ENCODE measurements at regions not wholly inside any gene's neighbourhood (a gene's known extent, or its start where the extent isn't known, plus 50 kb on each side); places are given as distances from the start of the nearest gene placed in this dataset.

- no peak for DNase-seq
Measured at GRCh38 chrX:49773993-49774392, 55.1 kb upstream of the PAGE4 start.

- DNase-seq: no peak
Measured at GRCh38 chrX:49767236-49767635, 61.9 kb upstream of the PAGE4 start.

- DNase-seq: no peak
Measured at GRCh38 chrX:49762175-49762720, 66.5 kb upstream of the PAGE1 start.

DNA sequence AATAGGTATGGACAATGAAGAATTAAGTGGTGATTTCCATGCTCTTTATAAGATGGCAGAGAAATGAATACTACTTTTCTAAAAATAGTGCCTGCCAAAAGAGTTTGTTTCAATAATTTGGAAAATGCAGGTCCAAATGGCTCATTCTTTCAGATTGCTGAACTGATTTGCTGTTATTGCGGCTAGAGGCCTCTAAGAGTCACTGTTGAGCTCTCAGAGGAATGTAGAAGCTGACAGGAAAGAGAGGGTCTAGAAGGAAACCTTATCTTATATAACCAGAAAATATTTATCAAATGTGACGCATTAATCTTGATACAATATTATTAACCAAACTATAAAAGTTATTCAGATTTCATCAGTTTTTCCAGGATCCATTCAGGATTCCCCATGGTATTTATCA lies 65.7 kb upstream of the PAGE1 start:
- DNase-seq: no peak

- no peak for DNase-seq
Measured at GRCh38 chrX:49760290-49760890, 64.6 kb upstream of the PAGE1 start.

- DNase-seq: no peak
Measured at GRCh38 chrX:49756692-49757091, 60.9 kb upstream of the PAGE1 start.

GRCh38 chrX:49754233-49754857 lies 58.6 kb upstream of the PAGE1 start:
- DNase-seq: peak; percentile 11

- DNase-seq: no peak
Measured at GRCh38 chrX:49753691-49754090, 57.9 kb upstream of the PAGE1 start.

GRCh38 chrX:49748211-49748956 lies 52.6 kb upstream of the PAGE1 start:
- DNase-seq: no peak

DNA sequence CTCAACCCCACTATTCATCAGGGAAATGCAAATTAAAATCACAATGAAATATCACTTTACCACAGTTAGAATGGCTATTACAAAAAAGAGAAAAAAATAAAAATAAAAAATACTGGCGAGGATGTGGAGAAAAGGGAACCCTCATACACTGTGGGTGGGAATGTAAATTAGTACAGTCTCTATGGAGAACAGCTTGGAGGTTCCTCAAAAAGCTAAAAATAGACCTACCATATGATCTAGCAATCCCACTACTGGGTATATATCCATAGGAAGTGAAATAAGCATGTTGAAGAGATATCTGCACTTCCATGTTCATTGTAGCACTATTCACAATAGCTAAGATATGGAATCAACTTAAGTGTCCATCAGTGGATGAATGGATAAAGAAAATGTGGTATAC lies 50.5 kb upstream of the PAGE1 start:
- DNase-seq: no peak
